ENCODE measurements at regions not wholly inside any gene's neighbourhood (a gene's known extent, or its start where the extent isn't known, plus 50 kb on each side); places are given as distances from the start of the nearest gene placed in this dataset.
"Not testable (repeated sequence)": the region's sequence is repeated elsewhere in the genome, so short reads cannot be mapped to it uniquely, and the experiment has no call there.

GRCh38 chr10:78419481-78420265, 386.0 kb downstream of the RPS24 start:
- DNase-seq: no peak

- no peak for DNase-seq
Measured at GRCh38 chr10:78420946-78421735, 387.5 kb downstream of the RPS24 start.

- DNase-seq: not testable (repeated sequence)
Measured at GRCh38 chr10:78424050-78424449, 390.4 kb downstream of the RPS24 start.

- no peak for DNase-seq
Measured at GRCh38 chr10:78424723-78425122, 391.1 kb downstream of the RPS24 start.

- DNase-seq: no peak
Measured at GRCh38 chr10:78426181-78426580, 392.5 kb downstream of the RPS24 start.

- no peak for DNase-seq
Measured at GRCh38 chr10:78427497-78428031, 393.9 kb downstream of the RPS24 start.

- DNase-seq: no peak
Measured at GRCh38 chr10:78428579-78428978, 394.9 kb downstream of the RPS24 start.

- no peak for DNase-seq
Measured at GRCh38 chr10:78429984-78430383, 396.3 kb downstream of the RPS24 start.

- no peak for DNase-seq
Measured at GRCh38 chr10:78432583-78432982, 398.9 kb downstream of the RPS24 start.

GRCh38 chr10:78433076-78433595, 399.5 kb downstream of the RPS24 start:
- DNase-seq: no peak

- DNase-seq: no peak
Measured at GRCh38 chr10:78433766-78434535, 400.3 kb downstream of the RPS24 start.

GRCh38 chr10:78434886-78435285, 401.2 kb downstream of the RPS24 start:
- no peak for DNase-seq

GRCh38 chr10:78435484-78436221, 402.0 kb downstream of the RPS24 start:
- no peak for DNase-seq

- DNase-seq: no peak
Measured at GRCh38 chr10:78436222-78436573, 402.5 kb downstream of the RPS24 start.

- DNase-seq: no peak
Measured at GRCh38 chr10:78436706-78437406, 403.2 kb downstream of the RPS24 start.

- no peak for DNase-seq
Measured at GRCh38 chr10:78437407-78437768, 403.7 kb downstream of the RPS24 start.

GRCh38 chr10:78437998-78438906, 404.6 kb downstream of the RPS24 start:
- no peak for DNase-seq

- DNase-seq: no peak
Measured at GRCh38 chr10:78438907-78439809, 405.5 kb downstream of the RPS24 start.

- no peak for DNase-seq
Measured at GRCh38 chr10:78441010-78441409, 407.3 kb downstream of the RPS24 start.

All from NCI-H187 (cell line).